ENCODE measurements at regions not wholly inside any gene's neighbourhood (a gene's known extent, or its start where the extent isn't known, plus 50 kb on each side); places are given as distances from the start of the nearest gene placed in this dataset.
"Not testable (repeated sequence)": the region's sequence is repeated elsewhere in the genome, so short reads cannot be mapped to it uniquely, and the experiment has no call there.

- TF ChIP-seq ATF3 (IDR thresholded peaks at IDR 0.05) (no peak), YY1 (IDR thresholded peaks at IDR 0.05; ENCODE audit: extremely low read depth, insufficient replicate concordance, low read depth, low read length) (no peak), SIN3A (IDR thresholded peaks at IDR 0.05; ENCODE audit: low read depth) (no peak), RAD21 (IDR thresholded peaks at IDR 0.05; ENCODE audit: low read depth) (no peak), CBX3 (IDR thresholded peaks at IDR 0.05; ENCODE audit: low read depth) (no peak), FOSL1 (IDR thresholded peaks at IDR 0.05; ENCODE audit: low read depth) (no peak), CEBPB (IDR thresholded peaks at IDR 0.05; ENCODE audit: low read depth) (no peak), CTCF (IDR thresholded peaks at IDR 0.05 in 2 of 3, conservative IDR thresholded peaks at IDR 0.05 in 1 of 3; ENCODE audit: borderline replicate concordance in 1 of 3, insufficient read depth in 1 of 3, low read depth in 2 of 3, low read length in 2 of 3) (no peak), EZH2 (IDR thresholded peaks at IDR 0.05) (no peak), REST (IDR thresholded peaks at IDR 0.05; ENCODE audit: low read depth) (no peak)
- TF ChIP-seq, protein P1, sequence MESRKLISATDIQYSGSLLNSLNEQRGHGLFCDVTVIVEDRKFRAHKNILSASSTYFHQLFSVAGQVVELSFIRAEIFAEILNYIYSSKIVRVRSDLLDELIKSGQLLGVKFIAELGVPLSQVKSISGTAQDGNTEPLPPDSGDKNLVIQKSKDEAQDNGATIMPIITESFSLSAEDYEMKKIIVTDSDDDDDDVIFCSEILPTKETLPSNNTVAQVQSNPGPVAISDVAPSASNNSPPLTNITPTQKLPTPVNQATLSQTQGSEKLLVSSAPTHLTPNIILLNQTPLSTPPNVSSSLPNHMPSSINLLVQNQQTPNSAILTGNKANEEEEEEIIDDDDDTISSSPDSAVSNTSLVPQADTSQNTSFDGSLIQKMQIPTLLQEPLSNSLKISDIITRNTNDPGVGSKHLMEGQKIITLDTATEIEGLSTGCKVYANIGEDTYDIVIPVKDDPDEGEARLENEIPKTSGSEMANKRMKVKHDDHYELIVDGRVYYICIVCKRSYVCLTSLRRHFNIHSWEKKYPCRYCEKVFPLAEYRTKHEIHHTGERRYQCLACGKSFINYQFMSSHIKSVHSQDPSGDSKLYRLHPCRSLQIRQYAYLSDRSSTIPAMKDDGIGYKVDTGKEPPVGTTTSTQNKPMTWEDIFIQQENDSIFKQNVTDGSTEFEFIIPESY (IDR thresholded peaks at IDR 0.05; ENCODE audit: extremely low read depth, insufficient replicate concordance, low read length), result no peak
- ChIA-PET CTCF (no interaction called here), POLR2A (no interaction called here), RAD21 (ENCODE audit: low non-redundant PET in 1 of 2, low total read pairs in 2 of 2, uncharacterized antibody in 2 of 2, unreplicated experiment in 2 of 2) (no interaction called here)
- H3K27ac ChIP-seq (ENCODE audit: low read depth, low read length), result no peak overlapping the region
- no peak overlapping the region for H3K9ac ChIP-seq (ENCODE audit: low read length)
- no peak for ATAC-seq
- no peaks in the 10 kb centered on the region for H3K9me2 ChIP-seq (ENCODE audit: insufficient read depth)
- H3K79me2 ChIP-seq (ENCODE audit: insufficient read depth, low read length), result no peaks in the 10 kb centered on the region
- no peak for DNase-seq (ENCODE audit: low read depth, low spot score)
- H3K4me3 ChIP-seq (replicated peaks in 1 of 2; ENCODE audit: low read depth in 1 of 2, low read length in 2 of 2), result no peak overlapping the region
- no peaks in the 10 kb centered on the region for H3K4me1 ChIP-seq (ENCODE audit: control insufficient read depth in 1 of 2, insufficient read depth in 2 of 2, low read length in 2 of 2)
- intact Hi-C loops (cut with micrococcal nuclease), result no loop called here
- H3K36me3 ChIP-seq (ENCODE audit: control insufficient read depth in 1 of 2, insufficient read depth in 2 of 2, low read length in 2 of 2), result no peaks in the 10 kb centered on the region
- no peak overlapping the region for H2AFZ ChIP-seq (ENCODE audit: low read depth, low read length, poor library complexity, severe bottlenecking)
- H3K9me3 ChIP-seq (ENCODE audit: control insufficient read depth in 1 of 2, insufficient read depth in 1 of 2, low read depth in 1 of 2, low read length in 2 of 2), result no peaks in the 10 kb centered on the region
- no TSS peak for BruUV-seq (replicated peaks)
- H3K4me2 ChIP-seq (ENCODE audit: low read length), result no peak overlapping the region
- peaks cover 11% of the 10 kb centered on the region for H3K27me3 ChIP-seq (ENCODE audit: insufficient read depth, low read length)
- H4K20me1 ChIP-seq (ENCODE audit: insufficient read depth), result no peaks in the 10 kb centered on the region
These were observed 385.1 kb downstream of the RAD51AP2 start for GRCh38 chr2:17133052-17133671.

DNA sequence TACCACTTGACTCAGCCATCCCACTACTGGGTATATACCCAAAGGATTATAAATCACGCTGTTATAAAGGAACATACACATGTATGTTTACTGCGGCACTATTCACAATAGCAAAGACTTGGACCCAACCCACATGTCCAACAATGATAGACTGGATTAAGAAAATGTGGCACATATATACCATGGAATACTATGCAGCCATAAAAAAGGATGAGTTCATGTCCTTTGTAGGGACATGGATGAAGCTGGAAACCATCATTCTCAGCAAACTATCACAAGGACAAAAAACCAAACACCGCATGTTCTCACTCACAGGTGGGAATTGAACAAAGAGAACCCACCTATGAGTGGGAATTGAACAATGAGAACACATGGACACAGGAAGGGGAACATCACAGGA lies 387.6 kb downstream of the RAD51AP2 start:
- RAD21 ChIA-PET (ENCODE audit: low non-redundant PET in 1 of 2, low total read pairs in 2 of 2, uncharacterized antibody in 2 of 2, unreplicated experiment in 2 of 2); CTCF ChIA-PET; H4K20me1 ChIP-seq (ENCODE audit: insufficient read depth); H3K27ac ChIP-seq (ENCODE audit: low read depth, low read length); H3K4me3 ChIP-seq (replicated peaks in 1 of 2; ENCODE audit: low read depth in 1 of 2, low read length in 2 of 2); H2AFZ ChIP-seq (ENCODE audit: low read depth, low read length, poor library complexity, severe bottlenecking); H3K9me2 ChIP-seq (ENCODE audit: insufficient read depth); H3K9ac ChIP-seq (ENCODE audit: low read length); ATAC-seq; DNase-seq (ENCODE audit: low read depth, low spot score); intact Hi-C loops (cut with micrococcal nuclease); H3K4me1 ChIP-seq (ENCODE audit: control insufficient read depth in 1 of 2, insufficient read depth in 2 of 2, low read length in 2 of 2); H3K4me2 ChIP-seq (ENCODE audit: low read length); BruUV-seq (replicated peaks); H3K9me3 ChIP-seq (ENCODE audit: control insufficient read depth in 1 of 2, insufficient read depth in 1 of 2, low read depth in 1 of 2, low read length in 2 of 2); H3K79me2 ChIP-seq (ENCODE audit: insufficient read depth, low read length); H3K36me3 ChIP-seq (ENCODE audit: control insufficient read depth in 1 of 2, insufficient read depth in 2 of 2, low read length in 2 of 2); POLR2A ChIA-PET: not testable (repeated sequence)
- H3K27me3 ChIP-seq (ENCODE audit: insufficient read depth, low read length), result peaks cover 19% of the 10 kb centered on the region

Data from HCT116 (cell line).